Ishikawa (cell line): ENCODE measurements at regions not wholly inside any gene's neighbourhood (a gene's known extent, or its start where the extent isn't known, plus 50 kb on each side); places are given as distances from the start of the nearest gene placed in this dataset.

Experiments
- CEBPB ChIP-seq: IDR thresholded peaks from 2 replicates; pipeline ENCODE4 v1.6.1; 2012
- CREB1 ChIP-seq: IDR thresholded peaks from 2 replicates; pipeline ENCODE4 v1.6.1; 2012; ENCODE audit warnings: low read depth
- EGR1 ChIP-seq: IDR thresholded peaks from 2 replicates; pipeline ENCODE4 v1.6.1; 2012
- EP300 ChIP-seq: IDR thresholded peaks from 2 replicates; pipeline ENCODE4 v1.6.1; 2012; ENCODE audit warnings: borderline replicate concordance
- FOXM1 ChIP-seq: IDR thresholded peaks from 2 replicates; pipeline ENCODE4 v1.6.1; 2012; ENCODE audit warnings: low read depth, borderline replicate concordance
- MAX ChIP-seq: IDR thresholded peaks from 2 replicates; pipeline ENCODE4 v1.6.1; 2012
- NFIC ChIP-seq: IDR thresholded peaks from 2 replicates; pipeline ENCODE4 v1.6.1; 2012
- RAD21 ChIP-seq: IDR thresholded peaks from 2 replicates; pipeline ENCODE4 v1.6.1; 2012; ENCODE audit warnings: low read depth
- REST ChIP-seq: IDR thresholded peaks from 2 replicates; pipeline ENCODE4 v1.6.1; 2012; ENCODE audit warnings: low read depth, mild to moderate bottlenecking
- TAF1 ChIP-seq: IDR thresholded peaks from 2 replicates; pipeline ENCODE4 v1.6.1; 2012; ENCODE audit warnings: low read depth, mild to moderate bottlenecking
- TCF12 ChIP-seq: IDR thresholded peaks from 2 replicates; pipeline ENCODE4 v1.6.1; 2012; ENCODE audit warnings: low read depth
- TEAD4 ChIP-seq: IDR thresholded peaks from 2 replicates; pipeline ENCODE4 v1.6.1; 2012
- USF1 ChIP-seq: IDR thresholded peaks from 2 replicates; pipeline ENCODE4 v1.6.1; 2012
- YY1 ChIP-seq: IDR thresholded peaks from 2 replicates; pipeline ENCODE4 v1.6.1; 2012; ENCODE audit warnings: low read depth
- ZBTB7A ChIP-seq: IDR thresholded peaks from 2 replicates; pipeline ENCODE4 v1.6.1; 2012; ENCODE audit warnings: low read depth

- TF ChIP-seq CREB1: no peak
- no peak for TF ChIP-seq ZBTB7A
- TF ChIP-seq MAX: no peak
- TF ChIP-seq REST: no peak
- TF ChIP-seq CEBPB: no peak
- no peak for TF ChIP-seq NFIC
- TF ChIP-seq TAF1: no peak
- TF ChIP-seq TEAD4: no peak
- TF ChIP-seq FOXM1: no peak
- TF ChIP-seq USF1: no peak
- TF ChIP-seq YY1: no peak
- no peak for TF ChIP-seq RAD21
- TF ChIP-seq EGR1: no peak
- TF ChIP-seq TCF12: no peak
- no peak for TF ChIP-seq EP300
Observed at GRCh38 chr10:59560161-59560560, 149.5 kb downstream of the SLC16A9 start.

GRCh38 chr10:59558066-59558465 lies 151.6 kb downstream of the SLC16A9 start:
- no peak for TF ChIP-seq TCF12
- no peak for TF ChIP-seq USF1
- no peak for TF ChIP-seq EP300
- TF ChIP-seq CREB1: no peak
- no peak for TF ChIP-seq NFIC
- no peak for TF ChIP-seq EGR1
- TF ChIP-seq MAX: no peak
- no peak for TF ChIP-seq TEAD4
- no peak for TF ChIP-seq TAF1

GRCh38 chr10:59557642-59558041 lies 152.0 kb downstream of the SLC16A9 start:
- TF ChIP-seq USF1: no peak
- no peak for TF ChIP-seq EP300
- no peak for TF ChIP-seq EGR1
- TF ChIP-seq RAD21: no peak
- TF ChIP-seq TEAD4: no peak
- TF ChIP-seq ZBTB7A: no peak
- TF ChIP-seq TCF12: no peak
- TF ChIP-seq YY1: no peak
- no peak for TF ChIP-seq CREB1
- TF ChIP-seq NFIC: no peak
- TF ChIP-seq FOXM1: no peak
- no peak for TF ChIP-seq REST
- TF ChIP-seq CEBPB: no peak
- TF ChIP-seq TAF1: no peak
- TF ChIP-seq MAX: no peak

- no peak for TF ChIP-seq TCF12
- no peak for TF ChIP-seq NFIC
- no peak for TF ChIP-seq REST
- TF ChIP-seq ZBTB7A: no peak
- no peak for TF ChIP-seq CREB1
- no peak for TF ChIP-seq FOXM1
- TF ChIP-seq USF1: no peak
- TF ChIP-seq RAD21: no peak
- TF ChIP-seq TEAD4: no peak
- no peak for TF ChIP-seq YY1
- TF ChIP-seq MAX: no peak
- no peak for TF ChIP-seq TAF1
- TF ChIP-seq EP300: no peak
- TF ChIP-seq CEBPB: no peak
- TF ChIP-seq EGR1: no peak
Observed at GRCh38 chr10:59557052-59557451, 152.6 kb downstream of the SLC16A9 start.
